SK-N-MC (cell line): ENCODE measurements at regions not wholly inside any gene's neighbourhood (a gene's known extent, or its start where the extent isn't known, plus 50 kb on each side); places are given as distances from the start of the nearest gene placed in this dataset.

ENCODE experiments used
- DNase-seq: peaks from one replicate; pipeline ENCODE4 v3.0.0-alpha.2; 2011; ENCODE audit warnings: low read depth, low spot score
- H3K27ac ChIP-seq: fragments of 200-600 bp; sonication (generic); 2 replicates; pipeline ENCODE4 v1.5.1; 2016; ENCODE audit warnings: mixed run types
- H3K36me3 ChIP-seq: fragments of 200-600 bp; sonication (generic); 2 replicates; pipeline ENCODE4 v1.6.1; 2017; ENCODE audit warnings: antibody characterized with exemption, low read length, mixed read lengths; ENCODE audit not compliant: insufficient read depth
- H3K4me3 ChIP-seq: fragments of 200-600 bp; sonication (generic); 2 replicates; pipeline ENCODE4 v1.5.1; 2016
- H3K9ac ChIP-seq: fragments of 200-600 bp; sonication (generic); 2 replicates; pipeline ENCODE4 v1.8.0; 2017; ENCODE audit warnings: mixed run types, mixed read lengths; ENCODE audit not compliant: insufficient read length
- H3K9me3 ChIP-seq: fragments of 200-600 bp; sonication (generic); 2 replicates; pipeline ENCODE4 v1.6.1; 2017; ENCODE audit warnings: low read depth, mild to moderate bottlenecking, antibody characterized with exemption, low read length, moderate library complexity, mixed read lengths
- EZH2 ChIP-seq: fragments of 200-600 bp; sonication (generic); IDR thresholded peaks from one replicate; pipeline ENCODE4 v1.6.1; 2017; ENCODE audit warnings: antibody characterized with exemption
- FOXP2 ChIP-seq: optimal IDR thresholded peaks from 2 replicates; pipeline ENCODE3; 2011; ENCODE audit warnings: mild to moderate bottlenecking, moderate library complexity; ENCODE audit not compliant: insufficient read depth; ENCODE audit errors: extremely low read length, control extremely low read depth
- POLR2AphosphoS5 ChIP-seq: IDR thresholded peaks from 2 replicates; pipeline ENCODE4 v1.6.1; 2012; ENCODE audit warnings: mild to moderate bottlenecking, low read depth, low read length, borderline replicate concordance

DNA sequence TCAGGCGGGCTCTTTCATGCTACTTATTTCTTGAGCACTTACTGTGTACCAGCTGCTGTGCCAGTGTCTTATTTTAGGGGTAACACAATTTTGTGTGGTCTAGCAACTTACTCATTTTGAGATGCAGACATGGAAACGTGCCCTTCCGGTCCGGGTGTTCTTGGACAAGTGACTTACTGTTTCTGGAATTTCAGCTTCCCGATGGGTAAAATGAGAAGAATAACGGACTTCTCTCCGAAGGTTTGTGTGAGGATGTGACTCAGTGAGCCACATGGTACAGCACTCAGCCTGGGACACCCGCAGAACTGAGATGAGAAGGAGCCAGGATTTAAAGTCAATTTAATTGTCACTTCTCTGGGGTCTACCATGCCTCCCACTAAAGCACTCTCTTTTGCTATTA, 114.5 kb upstream of the SYT13 start:
- TF ChIP-seq FOXP2 (no peak), POLR2AphosphoS5 (no peak), EZH2 (no peak)
- no peaks in the 10 kb centered on the region for H3K36me3 ChIP-seq
- H3K9ac ChIP-seq = no peak overlapping the region
- no peaks in the 10 kb centered on the region for H3K9me3 ChIP-seq
- H3K4me3 ChIP-seq = no peak overlapping the region
- DNase-seq = no peak
- H3K27ac ChIP-seq = no peak overlapping the region

DNA sequence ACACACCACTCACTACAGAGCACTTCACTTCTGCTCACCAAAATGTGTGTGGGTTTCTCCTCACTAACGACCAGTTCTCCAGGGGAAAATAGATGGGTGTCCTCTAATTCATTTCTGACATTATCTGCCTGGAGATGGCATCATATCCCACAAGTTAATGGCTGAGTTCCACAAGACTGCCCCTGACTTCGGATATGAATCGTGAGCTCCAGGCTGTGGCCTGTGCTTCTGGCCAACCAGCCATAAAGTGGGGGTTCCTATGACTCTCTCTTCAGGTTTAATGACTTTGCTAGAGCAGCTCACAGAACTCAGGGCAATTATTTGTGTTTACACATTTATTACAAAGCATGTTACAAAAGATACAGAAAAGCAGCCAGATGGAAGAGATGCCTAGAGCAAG, 113.0 kb upstream of the SYT13 start:
- DNase-seq = no peak
- Histone ChIP-seq H3K4me3 (no peak overlapping the region), H3K9me3 (no peaks in the 10 kb centered on the region), H3K9ac (no peak overlapping the region), H3K36me3 (no peaks in the 10 kb centered on the region), H3K27ac (no peak overlapping the region)
- TF ChIP-seq EZH2 (no peak), POLR2AphosphoS5 (no peak), FOXP2 (no peak)

DNA sequence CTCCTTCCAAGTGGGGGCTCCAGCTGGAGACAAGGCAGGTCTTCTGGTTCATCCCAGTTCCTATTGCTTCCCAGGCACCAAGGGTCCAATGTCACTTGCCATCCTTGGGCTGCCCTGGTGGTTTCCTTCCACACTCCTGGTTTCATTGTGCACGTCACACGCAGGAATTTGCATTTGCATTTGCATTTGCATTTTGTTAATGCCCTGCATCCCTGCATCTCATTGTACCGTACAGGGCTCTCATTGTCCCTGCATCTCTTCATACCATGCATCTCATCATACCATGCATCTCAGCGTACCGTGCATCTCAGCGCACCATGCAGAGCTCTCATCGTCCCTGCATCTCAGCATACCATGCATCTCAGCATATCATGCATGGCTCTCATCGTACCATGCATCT, 112.2 kb upstream of the SYT13 start:
- no peak overlapping the region for H3K27ac ChIP-seq
- no peaks in the 10 kb centered on the region for H3K36me3 ChIP-seq
- no peaks in the 10 kb centered on the region for H3K9me3 ChIP-seq
- no peak overlapping the region for H3K4me3 ChIP-seq
- TF ChIP-seq EZH2 = no peak
- TF ChIP-seq POLR2AphosphoS5 = no peak
- TF ChIP-seq FOXP2 = no peak
- no peak for DNase-seq
- no peak overlapping the region for H3K9ac ChIP-seq

DNA sequence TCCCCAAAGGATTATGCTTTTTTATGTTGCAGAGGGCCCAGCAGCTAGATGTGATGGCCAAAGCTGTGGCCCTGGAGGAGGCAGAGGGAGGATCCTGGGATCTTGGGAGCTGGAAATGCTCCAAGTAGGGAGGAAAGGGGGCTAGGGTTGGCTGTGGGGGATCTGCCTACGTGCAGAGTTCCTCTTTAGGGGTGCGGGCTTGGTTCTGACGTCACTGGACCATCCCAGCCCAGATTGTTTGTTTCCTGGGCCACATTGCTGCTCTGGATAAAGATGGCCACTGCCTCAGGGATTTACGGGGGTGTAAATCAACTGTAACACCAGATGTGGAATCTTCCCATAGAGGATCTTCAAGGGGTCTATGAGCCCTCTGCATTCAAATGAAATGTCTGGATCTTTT, 110.3 kb upstream of the SYT13 start:
- Histone ChIP-seq H3K9me3 (no peaks in the 10 kb centered on the region), H3K36me3 (no peaks in the 10 kb centered on the region), H3K9ac (no peak overlapping the region), H3K27ac (no peak overlapping the region), H3K4me3 (no peak overlapping the region)
- TF ChIP-seq POLR2AphosphoS5 (no peak), EZH2 (no peak), FOXP2 (no peak)
- DNase-seq = no peak

DNA sequence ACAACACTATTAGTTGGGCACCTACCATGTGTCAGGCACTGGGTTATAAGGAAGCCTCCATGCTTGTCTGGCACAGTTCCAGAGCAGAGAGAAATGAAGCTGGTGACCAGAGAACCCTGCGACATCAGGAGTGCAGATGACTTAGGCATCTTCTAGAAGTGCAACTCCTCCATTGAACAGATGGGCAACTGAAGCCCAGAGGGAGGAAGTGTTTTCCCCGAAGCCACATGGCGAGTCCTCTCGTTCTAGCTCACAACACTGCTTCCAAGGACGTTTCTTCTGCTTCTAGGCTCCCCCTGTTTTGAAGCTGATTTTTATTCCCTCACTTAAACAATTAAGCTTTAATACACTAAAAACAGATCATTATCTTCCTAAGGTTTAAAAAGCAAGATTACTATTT, 109.8 kb upstream of the SYT13 start:
- Histone ChIP-seq H3K4me3 (no peak overlapping the region), H3K9me3 (no peaks in the 10 kb centered on the region), H3K9ac (no peak overlapping the region), H3K36me3 (no peaks in the 10 kb centered on the region), H3K27ac (no peak overlapping the region)
- TF ChIP-seq FOXP2 (no peak), POLR2AphosphoS5 (no peak), EZH2 (no peak)
- DNase-seq = no peak

DNA sequence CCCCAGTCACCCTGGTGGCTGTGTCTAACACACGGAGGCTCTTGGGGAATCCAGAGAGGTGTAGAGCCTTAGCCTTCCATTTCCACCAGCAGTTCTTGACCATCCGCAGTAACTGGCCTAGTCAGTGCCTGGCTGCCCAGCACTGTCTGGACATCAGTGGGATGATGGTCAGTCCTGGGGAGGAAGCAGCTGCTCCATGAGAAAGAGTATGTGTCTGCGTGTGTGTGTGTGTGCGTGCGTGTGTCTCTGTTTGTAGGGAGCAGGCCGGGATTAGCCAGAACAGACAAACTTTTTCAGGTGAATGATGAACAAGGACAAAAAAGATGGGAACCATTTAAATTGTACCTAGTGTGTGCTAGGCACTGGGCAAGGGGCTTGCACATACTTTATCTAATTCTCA, 109.3 kb upstream of the SYT13 start:
- no peak overlapping the region for H3K4me3 ChIP-seq
- no peak overlapping the region for H3K27ac ChIP-seq
- TF ChIP-seq POLR2AphosphoS5 (no peak), FOXP2 (no peak), EZH2 (no peak)
- no peak for DNase-seq
- no peaks in the 10 kb centered on the region for H3K36me3 ChIP-seq
- H3K9ac ChIP-seq = no peak overlapping the region
- H3K9me3 ChIP-seq = no peaks in the 10 kb centered on the region

DNA sequence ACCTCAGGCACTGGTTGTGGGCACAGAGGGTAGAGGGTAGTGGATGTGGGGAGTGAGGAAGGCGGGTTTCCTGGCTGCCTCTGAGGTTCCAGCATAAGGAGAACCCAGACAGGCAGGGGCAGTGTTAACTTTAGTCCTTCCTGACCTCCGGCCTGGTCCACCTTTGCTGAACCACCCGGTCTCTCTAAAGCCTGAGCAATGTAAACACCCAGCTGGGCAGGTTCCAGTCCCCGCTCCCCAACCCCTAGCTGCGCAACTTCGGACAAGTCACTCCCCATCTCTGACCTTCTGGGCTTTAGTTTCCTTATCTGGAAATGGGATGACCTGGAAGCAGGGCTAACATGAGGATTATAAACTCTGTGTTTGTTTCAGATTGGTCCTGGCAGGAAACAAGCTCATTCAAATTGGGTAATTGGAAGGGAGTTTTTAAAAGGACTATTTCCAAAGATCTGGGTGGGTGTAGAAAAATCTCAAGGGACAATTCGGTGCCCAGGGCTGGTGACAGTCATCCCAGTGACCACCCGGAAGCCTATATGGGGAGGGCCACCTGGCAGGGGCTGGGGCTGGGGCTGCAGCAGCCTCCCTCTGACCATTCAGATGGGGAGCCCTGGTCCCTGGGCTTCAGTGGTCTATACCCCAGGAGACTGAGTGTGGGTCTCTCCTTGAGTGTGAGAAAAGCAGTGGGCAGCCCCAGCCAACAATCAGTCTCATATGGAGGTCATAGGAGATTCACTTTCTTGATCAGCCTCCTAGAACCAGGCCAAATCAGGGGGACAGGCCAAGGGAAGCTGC, 108.3 kb upstream of the SYT13 start:
- Histone ChIP-seq H3K9ac (no peak overlapping the region), H3K27ac (no peak overlapping the region), H3K4me3 (no peak overlapping the region), H3K9me3 (no peaks in the 10 kb centered on the region), H3K36me3 (no peaks in the 10 kb centered on the region)
- no peak for DNase-seq
- no peak for TF ChIP-seq EZH2
- TF ChIP-seq FOXP2 = no peak
- TF ChIP-seq POLR2AphosphoS5 = no peak

DNA sequence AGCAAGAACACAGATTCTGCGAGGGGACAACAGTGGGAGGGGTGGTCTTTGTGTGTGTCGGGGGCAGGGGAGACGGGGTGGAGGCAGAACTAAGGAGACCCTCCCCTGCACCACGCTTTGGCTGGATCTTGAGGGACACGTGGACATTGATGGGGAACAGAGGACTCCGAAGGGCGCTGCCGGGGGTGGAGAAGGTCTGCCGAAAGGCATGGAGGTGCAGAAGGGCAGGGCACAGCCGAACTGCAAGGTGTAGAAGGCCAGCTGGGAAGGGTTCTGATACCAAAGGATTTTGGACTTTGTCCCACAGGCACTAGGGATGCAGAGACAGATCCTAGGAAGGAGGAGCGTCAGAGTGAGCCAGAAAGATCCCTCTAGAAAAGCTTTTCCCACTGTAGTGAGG, 107.7 kb upstream of the SYT13 start:
- Histone ChIP-seq H3K9me3 (no peaks in the 10 kb centered on the region), H3K36me3 (no peaks in the 10 kb centered on the region), H3K9ac (no peak overlapping the region), H3K4me3 (no peak overlapping the region), H3K27ac (no peak overlapping the region)
- DNase-seq = no peak
- no peak for TF ChIP-seq FOXP2

DNA sequence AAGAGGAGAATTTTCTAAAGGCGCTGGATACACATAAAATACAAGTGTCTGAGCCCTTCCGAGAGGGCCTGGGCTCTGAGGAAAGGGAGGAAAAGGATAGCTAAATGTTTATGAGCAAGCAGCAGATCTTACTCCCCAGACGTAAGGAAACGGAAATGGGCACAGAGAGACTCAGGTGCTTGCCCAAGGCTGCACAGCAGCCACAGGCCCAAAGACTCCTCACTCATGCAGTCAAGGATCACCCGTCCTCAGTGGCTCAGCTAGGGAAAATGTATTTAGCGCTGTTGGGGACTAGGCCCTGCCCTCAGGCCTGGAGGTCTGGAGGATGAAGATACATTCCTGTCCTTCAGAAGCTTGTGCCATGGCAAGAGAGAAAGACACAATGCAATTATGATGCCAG, 107.2 kb upstream of the SYT13 start:
- Histone ChIP-seq H3K27ac (no peak overlapping the region), H3K4me3 (peak overlapping the region; percentile 47; the same call in 1 of the 2 replicates)

More for the DNA sequence above, 107.2 kb upstream of the SYT13 start:
- TF ChIP-seq EZH2 = no peak
- TF ChIP-seq FOXP2 = no peak
- no peak for TF ChIP-seq POLR2AphosphoS5
- DNase-seq = no peak
- H3K9ac ChIP-seq = no peak overlapping the region
- no peaks in the 10 kb centered on the region for H3K36me3 ChIP-seq
- no peaks in the 10 kb centered on the region for H3K9me3 ChIP-seq
